Stimulated activated CD4-positive, alpha-beta T cell treated with anti-CD3 and anti-CD28 coated beads, Interleukin-1b, Interleukin-23, amount 100 ng/mL, for 48 hours (primary cell): ENCODE measurements at regions not wholly inside any gene's neighbourhood (a gene's known extent, or its start where the extent isn't known, plus 50 kb on each side); places are given as distances from the start of the nearest gene placed in this dataset.

Experiments used
- DNase-seq: peaks from one replicate; pipeline ENCODE4 v3.0.0-alpha.2; 2020

DNA sequence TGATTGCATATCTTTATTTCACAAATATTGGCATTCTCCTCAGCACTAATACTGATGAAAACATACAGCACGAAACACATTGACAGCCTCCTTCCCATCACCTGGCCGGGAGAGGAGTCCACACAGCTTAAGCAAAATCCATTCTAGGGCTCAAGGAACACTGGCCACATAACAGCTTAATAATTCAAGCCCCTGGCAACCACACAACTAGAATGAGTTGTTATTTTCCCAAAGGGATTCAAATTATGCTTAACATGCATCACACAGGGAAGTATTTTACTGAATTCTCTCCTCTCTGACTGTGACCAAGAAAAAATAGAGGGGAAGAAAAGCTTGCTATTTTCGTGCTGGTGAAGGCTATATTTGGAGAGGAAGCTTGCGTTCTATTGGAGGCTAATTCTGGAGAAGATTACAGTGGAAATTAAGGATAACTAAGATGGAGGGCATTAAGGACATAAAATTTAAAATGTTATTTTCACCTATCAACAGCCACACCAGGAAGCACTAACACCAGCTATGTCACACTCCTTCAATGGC is 198.5 kb downstream of the ADGRG6 start:
- no peak for DNase-seq

DNA sequence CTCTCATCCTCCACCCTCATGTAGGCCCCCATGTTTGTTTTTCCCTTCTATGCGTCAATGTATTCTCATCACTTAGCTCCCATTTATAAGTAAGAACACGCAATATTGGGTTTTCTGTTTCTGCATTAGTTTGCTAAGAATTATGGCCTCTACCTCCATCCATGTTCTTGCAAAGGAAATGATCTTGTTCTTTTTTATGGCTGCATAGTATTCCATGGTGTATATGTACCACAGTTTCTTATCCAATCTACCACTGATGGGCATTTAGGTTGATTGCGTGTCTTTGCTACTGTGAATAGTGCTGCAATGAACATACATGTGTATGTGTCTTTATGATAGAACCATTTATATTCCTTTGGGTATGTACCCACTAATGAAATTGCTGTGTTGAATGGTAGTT is 200.0 kb downstream of the ADGRG6 start:
- no peak for DNase-seq

DNA sequence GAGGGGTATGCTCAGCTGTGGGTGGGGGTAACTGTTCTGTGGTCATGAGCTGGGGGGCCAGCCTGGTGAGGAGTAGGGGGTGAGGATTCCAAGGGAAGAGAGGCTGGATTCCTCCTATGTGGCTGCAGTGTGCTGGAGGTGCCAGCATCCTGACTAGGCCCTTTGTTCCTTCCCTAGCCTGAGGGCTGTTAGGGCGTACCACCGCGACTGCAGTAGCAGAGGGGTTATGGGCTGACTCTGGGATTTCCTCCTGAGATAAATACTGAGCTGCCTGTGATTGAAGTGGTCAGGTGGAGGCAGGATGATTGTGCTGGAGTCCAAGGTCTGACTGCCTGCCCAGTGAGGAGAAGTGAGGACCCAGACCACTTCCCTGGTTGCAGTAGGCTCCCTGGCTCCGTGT is 205.3 kb downstream of the ADGRG6 start:
- no peak for DNase-seq

DNA sequence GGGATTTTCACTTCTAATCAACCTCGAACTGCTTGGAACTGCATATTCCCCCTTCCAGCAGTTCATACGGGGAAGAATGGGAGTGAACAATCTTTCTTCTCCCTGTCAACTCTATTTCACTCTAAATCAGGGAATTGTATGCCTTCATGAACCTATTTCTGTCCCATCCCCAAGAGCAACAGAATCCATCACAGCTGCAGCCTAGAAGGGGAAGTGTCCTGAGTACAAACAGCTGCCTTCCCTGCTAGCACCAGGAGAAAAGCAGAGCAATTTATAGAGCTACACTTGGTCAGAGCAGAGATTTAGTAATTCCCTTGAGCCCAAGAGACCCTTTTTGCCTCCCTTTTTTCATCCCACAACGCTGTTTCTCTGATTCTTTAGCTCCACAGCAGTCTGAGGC is 208.4 kb downstream of the ADGRG6 start:
- DNase-seq = no peak

DNA sequence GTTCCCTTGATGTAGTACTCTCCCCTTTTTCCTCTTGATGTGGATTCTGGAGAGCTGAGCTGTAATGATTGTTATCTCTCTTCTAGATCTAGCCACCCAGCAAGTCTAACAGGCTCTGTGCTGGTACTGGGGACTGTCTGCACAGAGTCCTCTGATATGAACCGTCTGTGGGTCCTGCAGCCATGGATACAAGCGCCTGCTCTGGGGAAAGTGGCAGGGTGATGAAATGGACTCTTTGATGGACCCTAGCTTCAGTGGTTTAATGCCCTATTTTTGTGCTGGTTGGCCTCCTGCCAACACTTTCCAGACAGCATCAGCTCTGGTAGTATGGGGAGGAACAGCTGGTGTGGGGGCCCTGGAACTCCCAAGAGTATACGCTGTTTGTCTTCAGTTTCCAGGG is 216.3 kb downstream of the ADGRG6 start:
- no peak for DNase-seq

DNA sequence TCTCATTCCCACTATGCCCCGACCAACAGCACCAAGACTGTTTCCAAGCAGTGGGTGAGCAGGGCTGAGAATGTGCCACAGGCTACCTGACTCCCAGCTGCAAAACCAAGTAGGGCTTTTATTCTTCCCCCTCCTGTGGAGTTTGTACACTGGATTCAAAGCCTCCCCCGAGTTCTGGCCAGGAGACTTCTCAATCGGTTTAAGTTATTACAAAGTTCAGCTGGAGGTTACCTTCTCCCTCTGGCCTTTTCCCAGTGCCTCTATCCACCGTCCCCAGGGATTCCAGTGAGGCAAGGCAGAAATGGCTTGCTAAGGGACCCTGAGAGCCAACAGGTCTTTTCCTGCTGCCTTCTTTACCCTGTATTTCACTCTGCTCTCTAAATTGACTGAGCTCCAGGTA is 217.0 kb downstream of the ADGRG6 start:
- DNase-seq = no peak

DNA sequence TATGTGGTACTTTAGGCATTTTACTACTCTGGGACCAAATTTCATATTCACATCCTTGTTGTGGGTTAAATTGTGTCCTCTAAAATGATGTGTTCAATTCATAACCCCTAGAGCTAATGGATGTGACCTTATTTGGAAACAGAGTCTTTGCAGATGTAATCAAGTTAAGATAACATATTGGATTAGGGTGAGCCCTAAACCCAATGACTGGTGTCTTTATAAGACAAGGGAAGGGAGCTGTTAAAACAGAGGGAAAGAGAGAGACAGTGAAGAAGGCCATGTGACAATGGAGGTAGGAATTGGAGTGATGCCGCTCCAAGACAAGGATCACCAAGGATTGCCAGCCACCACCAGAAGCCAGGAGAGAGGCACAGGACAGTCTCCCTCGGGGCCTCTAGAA is 220.0 kb downstream of the ADGRG6 start:
- no peak for DNase-seq

DNA sequence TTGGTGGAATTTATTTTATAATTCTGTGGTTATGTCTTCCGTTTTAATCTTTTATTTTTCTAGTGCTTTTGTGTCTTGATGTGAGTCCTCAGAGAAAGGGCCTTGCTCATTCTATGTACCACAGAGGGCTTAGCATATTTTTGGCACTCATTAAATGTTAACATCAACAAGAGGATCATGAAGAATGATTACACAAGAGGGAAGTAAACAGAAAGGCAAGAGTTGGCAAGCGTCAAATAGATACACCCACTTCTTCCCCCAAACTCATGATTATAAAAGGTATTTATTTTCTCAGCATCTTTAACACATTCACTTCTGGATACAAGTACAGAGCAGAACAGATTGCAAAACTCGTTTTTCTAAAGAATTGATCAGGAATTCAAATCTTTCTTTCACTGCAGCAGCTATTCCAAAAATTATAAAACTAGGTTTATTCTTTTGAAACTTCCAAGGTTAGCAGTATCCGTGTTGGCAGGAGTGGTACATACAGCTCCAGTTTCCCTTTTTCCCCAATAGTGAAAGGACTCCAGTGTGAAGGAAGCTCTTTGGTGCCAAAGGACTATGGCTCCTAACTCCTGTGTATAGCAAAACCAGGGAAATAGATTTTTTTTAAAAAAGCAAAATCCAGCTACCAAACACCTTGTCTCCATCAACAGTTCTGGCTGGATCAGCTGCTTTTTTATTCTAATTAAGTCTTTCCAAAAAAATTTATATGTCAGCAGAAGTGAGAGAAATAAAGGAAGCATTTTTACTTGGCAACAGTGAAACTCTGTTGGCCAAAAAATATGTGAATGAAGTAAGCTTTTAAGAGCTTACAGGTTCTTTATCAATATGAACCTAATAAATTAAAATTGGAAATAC is 221.9 kb downstream of the ADGRG6 start:
- no peak for DNase-seq

DNA sequence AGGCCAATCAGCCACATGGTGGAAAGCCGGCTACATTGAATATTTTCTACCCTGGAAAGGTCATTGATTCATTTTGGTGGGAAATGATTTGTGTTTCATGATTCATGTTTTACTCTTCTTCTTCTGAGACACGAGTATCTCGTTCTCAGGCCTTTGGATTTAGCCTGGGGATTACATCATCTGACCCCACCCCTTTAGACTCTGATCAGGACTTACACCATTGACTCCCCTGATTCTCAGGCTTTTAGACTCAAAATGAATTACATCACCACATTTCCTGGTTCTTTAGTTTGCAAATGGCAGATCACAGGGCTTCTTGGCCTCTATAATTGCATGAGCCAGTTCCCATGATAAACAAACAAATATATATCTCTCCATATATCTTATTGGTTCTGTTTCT is 228.8 kb downstream of the ADGRG6 start:
- DNase-seq = no peak

DNA sequence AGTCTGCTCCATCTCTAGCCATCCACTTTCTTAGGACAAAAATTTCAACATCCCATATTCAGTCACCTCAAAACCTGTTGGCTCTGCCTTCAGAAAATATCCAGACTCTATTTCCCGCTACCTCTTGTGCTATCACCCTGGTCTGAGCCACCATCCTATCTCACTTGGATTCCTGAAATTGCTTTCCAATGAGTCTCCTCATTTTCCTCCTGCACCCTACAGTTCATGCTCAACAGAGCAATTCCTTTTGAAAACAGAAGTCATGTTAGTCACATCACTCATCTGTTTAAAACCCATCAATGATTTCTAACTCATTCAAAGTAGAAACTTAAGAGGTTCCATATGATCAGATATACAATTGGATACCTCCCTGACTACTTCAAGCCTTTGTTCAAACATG is 229.9 kb downstream of the ADGRG6 start:
- no peak for DNase-seq

DNA sequence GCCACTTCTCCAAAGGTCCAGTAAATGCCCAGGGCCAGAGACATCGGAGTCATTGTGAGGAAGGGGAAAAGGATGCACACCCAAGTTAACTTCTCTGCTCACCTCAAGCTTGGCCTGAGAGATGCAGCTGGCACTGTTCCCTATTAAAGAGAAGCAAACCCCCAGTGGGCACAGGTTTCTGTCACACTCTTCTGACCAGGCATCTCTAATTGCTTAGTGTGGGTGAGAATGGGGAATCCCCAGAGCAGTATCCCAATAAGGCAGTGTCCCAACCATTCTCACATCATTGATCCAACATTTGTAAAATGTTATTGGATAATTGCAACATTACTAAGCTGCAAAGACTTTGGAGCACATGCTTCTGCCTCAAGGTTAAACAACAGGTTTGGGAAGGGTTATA is 232.3 kb downstream of the ADGRG6 start:
- DNase-seq = no peak

DNA sequence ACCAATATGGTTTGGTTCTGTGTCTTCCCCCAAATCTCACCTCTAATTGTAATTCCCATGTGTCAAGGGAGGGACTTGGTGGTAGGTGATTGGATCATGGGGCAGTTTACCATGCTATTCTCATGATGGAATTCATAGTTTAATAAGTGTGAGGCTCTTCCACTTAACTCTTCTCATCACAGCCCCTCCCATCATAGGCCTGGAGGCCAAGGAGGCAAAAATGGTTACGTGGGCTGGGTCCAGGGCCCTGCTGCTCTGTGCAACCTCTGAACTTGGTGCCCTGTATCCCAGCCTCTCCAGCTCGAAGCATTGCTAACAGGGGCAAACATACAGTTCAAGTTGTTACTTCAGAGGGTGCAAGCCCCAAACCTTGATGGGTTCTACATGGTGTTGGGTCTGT is 232.7 kb downstream of the ADGRG6 start:
- DNase-seq = no peak

DNA sequence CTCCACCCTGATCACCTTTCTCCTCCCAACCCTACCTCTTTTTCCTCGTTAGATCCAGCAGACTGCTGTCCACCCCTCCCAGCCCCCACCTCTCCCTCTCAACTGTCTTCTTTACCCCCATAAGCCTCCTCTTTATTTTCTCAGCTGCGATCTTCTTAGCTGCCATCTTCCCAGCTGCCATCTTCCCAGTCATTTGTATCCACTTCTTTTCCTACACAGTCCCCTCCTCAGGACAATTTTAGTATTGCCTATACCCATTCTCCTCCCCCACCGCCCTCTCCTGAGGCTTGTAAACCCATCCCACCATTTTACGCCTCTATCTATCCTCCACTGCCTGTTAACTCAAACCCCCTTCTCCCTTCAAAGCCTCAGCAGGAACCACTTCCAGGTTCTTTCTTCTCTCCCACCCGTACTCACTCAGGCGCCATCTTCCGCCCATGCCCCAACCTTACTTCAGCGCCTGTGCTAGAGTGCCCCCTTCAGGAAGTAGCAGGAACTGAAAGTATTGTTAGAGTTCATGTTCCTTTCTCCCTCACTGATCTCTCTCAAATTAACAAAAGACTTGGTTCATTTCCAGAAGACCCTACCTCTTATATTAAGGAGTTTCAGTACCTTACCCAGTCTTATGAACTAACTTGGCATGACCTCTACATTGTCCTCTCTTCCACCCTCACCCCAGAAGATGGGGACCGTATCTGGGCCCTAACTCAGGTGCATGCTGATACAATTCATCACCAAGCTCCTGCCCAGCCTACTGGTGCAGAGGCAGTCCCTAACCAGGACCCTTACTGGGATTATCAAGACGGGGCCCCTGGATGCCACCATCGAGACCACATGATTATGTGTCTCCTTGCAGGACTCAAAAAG is 236.0 kb downstream of the ADGRG6 start:
- DNase-seq = peak; percentile 26

DNA sequence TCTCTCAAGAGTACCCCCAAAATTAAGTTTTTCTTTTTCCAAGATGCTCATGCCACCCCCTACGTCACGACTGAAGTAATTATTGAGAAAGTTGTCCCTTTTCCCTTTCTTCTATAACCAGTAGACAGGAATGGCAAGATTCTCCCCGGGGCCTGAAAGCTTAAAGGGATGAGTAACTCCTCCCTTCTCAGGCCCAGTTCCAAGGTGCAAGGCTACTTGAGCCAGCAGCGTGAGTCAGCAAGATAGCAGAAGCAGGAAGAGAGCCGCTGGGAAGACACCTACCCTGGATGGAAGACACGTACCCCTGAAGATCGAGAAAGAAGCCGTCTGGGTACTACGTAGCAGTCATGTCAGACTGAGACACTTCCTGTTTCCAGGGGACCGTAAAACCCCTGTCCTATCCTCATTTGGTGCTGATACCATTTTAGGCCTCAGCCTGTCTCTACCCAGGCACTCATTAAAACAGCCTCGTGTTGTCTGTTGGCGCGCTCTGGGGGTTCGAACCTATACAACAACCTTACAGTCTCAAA is 241.0 kb downstream of the ADGRG6 start:
- no peak for DNase-seq

DNA sequence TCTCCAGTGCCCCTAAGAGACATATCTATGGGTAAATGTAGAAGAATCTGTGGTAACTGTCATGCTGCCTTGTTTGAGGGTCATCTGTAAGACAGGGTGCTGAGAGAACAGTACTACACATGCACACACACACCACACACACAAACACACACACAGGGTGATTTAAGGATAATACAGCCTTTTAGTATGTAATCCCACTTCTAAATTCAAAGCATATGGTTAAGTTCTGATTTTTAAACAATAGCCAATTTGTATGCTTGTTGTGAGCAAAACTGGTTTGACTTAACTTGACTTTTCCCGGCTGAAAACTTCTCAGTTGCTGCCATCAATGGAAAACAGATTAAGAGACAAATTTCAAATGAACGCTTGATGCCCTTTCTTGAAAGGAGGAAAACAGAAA is 241.8 kb downstream of the ADGRG6 start:
- no peak for DNase-seq

DNA sequence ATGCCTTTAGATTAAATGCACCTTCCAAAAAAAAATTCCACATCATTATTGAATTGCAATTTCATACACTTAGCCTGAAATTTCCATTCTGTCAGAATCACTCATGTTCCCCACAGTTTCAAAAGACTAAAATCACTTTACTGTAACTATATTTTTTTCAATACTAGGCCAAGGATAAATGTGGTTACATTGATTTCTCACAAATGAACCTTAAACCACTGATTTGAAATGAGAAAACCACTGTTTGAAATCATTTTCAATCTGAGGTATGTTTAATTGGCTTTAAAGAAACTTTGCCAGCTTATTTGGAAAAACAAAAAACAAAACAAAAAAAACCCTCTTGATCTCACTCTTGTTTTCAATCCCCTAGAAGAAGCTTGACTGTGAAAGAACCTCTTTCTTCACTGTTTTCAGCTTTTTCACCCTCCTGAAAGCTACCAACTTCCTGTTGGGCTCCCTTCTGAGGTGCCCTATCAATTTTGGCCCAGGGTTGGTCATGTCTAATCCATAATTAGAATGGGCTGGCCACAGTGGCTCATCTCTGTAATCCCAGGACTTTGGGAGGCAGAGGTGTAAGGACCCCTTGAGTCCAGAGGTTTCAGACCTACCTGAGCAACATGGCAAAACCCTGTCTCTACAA is 242.5 kb downstream of the ADGRG6 start:
- DNase-seq = no peak

DNA sequence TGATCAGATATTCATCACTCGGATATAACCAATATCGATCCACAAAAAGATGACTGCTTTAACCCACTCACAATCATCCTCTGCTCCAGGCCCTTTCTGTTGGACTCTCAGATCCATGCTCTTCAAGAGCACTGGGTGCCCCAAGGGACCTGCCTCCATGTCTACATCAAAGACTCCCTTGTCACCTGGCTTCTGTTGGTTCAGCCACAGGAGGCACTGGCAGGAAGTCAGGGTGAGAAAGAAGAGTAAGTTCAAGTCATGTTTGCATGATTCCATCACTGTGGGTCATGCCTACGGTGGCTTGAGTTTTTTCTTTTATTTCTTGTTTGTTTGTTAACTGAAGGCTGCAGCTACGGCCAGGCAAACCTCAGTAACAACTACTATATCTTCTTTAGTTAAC is 243.3 kb downstream of the ADGRG6 start:
- DNase-seq = peak; percentile 13

DNA sequence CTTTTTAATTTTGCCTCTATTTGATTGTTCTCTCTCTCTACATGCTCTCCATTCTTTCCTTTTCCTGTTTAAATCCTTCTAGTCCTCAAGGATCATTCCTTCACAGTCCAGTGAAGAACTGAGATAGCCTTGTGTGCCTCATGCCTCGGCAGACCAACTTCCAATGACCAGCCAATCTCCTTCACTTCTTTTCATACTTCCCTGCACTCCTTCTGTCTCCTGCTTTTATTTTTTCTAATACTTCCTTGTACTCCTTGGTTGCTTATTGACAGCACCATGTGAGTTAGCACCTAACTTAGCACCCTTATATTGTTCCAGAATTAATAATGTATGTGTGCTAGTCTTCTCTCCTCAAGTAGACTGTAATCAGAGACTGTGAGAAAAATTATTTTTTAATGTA is 246.8 kb downstream of the ADGRG6 start:
- DNase-seq = no peak

DNA sequence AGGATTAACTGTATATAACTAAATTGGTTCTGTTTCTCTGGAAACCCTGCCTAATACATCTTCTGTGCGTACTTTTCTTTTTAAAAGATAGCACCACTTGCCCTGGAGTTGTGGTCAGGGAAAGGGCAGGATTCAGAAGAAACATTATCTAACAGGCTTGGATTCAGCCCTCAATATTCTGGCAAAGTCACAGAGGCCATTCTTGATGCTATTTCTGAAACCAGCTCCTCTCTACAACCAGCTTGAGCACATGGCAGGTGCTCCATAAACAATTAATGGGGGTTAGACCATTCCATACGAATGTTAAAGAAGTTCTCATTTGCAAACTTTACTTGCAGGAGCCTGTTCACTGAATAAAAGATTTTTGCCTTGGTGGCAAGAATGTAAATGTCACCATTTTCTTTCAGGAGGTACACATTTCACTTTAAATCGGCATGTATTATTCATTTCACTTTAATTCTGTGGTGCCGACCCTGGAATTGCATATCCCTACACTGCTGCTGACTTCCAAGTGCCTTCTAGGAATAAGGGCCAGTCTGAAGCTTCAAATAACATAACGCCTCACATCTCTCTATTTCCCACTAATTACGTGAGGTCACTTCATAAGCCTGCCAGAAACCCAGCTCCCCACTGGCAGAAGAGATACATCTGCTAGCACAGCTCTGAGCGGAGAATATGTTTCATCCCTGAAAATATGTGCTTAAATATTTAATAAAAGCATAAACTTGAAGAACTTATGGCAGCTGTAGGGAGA is 248.7 kb downstream of the ADGRG6 start:
- DNase-seq = no peak

DNA sequence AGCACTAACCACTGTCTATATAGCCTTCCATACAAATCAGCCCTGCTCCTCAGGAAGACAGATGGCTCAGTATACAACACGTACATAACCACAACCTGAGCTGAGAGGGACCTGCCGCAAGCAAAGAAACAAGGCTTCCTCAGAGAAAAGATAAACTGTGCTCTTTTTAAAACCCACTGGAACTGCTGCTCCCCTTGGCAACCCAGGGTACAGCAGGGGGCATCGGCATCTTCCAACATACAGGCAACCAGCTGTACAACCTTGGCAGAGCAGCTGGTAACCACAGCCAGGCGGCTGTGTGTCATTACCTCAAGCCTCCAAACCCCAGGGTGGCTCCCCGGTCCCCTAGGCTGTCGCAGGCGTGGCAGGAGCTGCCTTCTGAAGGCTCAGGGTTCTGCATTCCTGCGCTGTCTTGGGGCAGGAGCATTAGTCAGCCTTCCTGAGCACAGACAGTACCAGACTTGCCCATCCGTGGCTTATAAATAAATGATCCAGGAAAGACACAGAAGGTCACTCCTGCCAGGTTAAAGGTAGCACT is 249.5 kb downstream of the ADGRG6 start:
- DNase-seq = peak; percentile 70

DNA sequence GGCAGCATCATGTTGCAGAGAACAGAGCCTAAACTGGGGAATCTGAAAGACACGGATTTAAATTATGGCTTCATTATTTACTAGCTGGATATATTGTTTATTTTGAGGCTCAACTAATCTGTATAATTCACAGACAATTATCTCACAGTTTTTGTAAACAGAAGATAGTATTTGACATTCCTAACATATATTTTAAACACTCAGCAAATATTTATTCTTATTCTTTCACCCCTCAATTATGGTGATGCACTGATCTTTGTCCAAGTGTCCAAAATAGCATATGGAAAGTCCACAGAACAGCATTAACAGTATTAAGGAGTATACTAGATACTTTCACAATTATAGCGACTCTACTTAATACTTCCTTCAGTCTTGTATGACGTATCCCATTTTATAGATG is 257.0 kb downstream of the ADGRG6 start:
- no peak for DNase-seq
